ENCODE measurements at regions not wholly inside any gene's neighbourhood (a gene's known extent, or its start where the extent isn't known, plus 50 kb on each side); places are given as distances from the start of the nearest gene placed in this dataset.

- TF ChIP-seq CTCF (IDR thresholded peaks at IDR 0.05; ENCODE audit: low read depth, low read length) (no peak), POLR2A (IDR thresholded peaks at IDR 0.05; ENCODE audit: extremely low read depth, insufficient read length) (no peak), MAX (IDR thresholded peaks at IDR 0.05; ENCODE audit: low read depth, low read length) (no peak)
These were observed 201.5 kb downstream of the TBX15 start for GRCh38 chr1:118786454-118787155.
